ENCODE measurements at regions not wholly inside any gene's neighbourhood (a gene's known extent, or its start where the extent isn't known, plus 50 kb on each side); places are given as distances from the start of the nearest gene placed in this dataset.

DNA sequence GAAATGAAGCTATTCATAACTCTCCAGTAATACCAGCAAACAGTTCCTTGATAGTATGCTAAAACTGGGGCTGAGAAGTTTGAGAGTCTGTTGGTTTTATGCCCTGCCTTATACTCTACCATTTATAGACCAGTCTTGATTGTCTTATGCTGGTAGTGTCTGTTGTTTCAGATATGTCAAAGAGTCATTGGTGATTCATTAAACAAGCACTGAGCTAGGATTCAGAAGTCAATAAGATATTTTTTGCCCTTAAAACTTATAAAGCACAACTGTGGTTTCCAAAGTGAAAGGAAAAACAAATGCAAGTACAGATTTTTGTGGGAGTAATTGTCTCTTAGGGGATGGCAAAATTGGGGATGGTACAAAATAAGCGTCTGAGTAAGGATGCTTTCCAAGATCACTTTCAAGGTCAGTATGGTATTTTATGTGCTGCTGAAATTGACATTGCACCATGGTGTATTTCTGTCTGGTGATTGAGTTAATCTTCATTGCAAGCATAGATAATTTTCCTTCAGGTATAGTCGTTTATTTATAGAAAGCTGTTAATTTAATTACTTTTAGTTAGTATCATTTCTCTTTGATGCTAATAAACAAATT is 289.5 kb upstream of the E2F7 start:
- TF ChIP-seq, protein P1, sequence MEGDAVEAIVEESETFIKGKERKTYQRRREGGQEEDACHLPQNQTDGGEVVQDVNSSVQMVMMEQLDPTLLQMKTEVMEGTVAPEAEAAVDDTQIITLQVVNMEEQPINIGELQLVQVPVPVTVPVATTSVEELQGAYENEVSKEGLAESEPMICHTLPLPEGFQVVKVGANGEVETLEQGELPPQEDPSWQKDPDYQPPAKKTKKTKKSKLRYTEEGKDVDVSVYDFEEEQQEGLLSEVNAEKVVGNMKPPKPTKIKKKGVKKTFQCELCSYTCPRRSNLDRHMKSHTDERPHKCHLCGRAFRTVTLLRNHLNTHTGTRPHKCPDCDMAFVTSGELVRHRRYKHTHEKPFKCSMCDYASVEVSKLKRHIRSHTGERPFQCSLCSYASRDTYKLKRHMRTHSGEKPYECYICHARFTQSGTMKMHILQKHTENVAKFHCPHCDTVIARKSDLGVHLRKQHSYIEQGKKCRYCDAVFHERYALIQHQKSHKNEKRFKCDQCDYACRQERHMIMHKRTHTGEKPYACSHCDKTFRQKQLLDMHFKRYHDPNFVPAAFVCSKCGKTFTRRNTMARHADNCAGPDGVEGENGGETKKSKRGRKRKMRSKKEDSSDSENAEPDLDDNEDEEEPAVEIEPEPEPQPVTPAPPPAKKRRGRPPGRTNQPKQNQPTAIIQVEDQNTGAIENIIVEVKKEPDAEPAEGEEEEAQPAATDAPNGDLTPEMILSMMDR (IDR thresholded peaks at IDR 0.05; ENCODE audit: poor library complexity), result no peak
- TF ChIP-seq EZH2 (IDR thresholded peaks at IDR 0.05; ENCODE audit: borderline replicate concordance), result no peak
- no peak for TF ChIP-seq EZH2phosphoT487 (IDR thresholded peaks at IDR 0.05; ENCODE audit: low read depth, severe bottlenecking, unreplicated experiment)
